Epithelial cell of esophagus (primary cell): ENCODE measurements at regions not wholly inside any gene's neighbourhood (a gene's known extent, or its start where the extent isn't known, plus 50 kb on each side); places are given as distances from the start of the nearest gene placed in this dataset.

Experiments used
- DNase-seq: peaks from one replicate; pipeline ENCODE4 v3.0.0; 2010; ENCODE audit warnings: low read depth
- H3K4me3 ChIP-seq: 2 replicates; pipeline ENCODE4 v1.5.1; 2011; ENCODE audit warnings: mild to moderate bottlenecking, low read length, control low read depth
- CTCF ChIP-seq: IDR thresholded peaks from 2 replicates; pipeline ENCODE4 v1.5.1; 2011; ENCODE audit warnings: low read depth, mild to moderate bottlenecking, low read length, control low read depth, inconsistent platforms; ENCODE audit not compliant: insufficient read depth; ENCODE audit errors: missing control alignments

GRCh38 chr12:60043236-60043635 lies 447.4 kb downstream of the SLC16A7 start:
- DNase-seq: no peak
- H3K4me3 ChIP-seq: no peak overlapping the region

GRCh38 chr12:60052483-60052882 lies 456.7 kb downstream of the SLC16A7 start:
- H3K4me3 ChIP-seq: no peak overlapping the region
- TF ChIP-seq CTCF: no peak
- DNase-seq: peak; percentile 29

More at GRCh38 chr12:60043236-60043635, 447.4 kb downstream of the SLC16A7 start:
- no peak for TF ChIP-seq CTCF

- peak; percentile 30 for TF ChIP-seq CTCF
- peak; percentile 39 for DNase-seq
- H3K4me3 ChIP-seq: no peak overlapping the region
These were observed 463.4 kb downstream of the SLC16A7 start for GRCh38 chr12:60059180-60059579.

GRCh38 chr12:60066655-60067054 lies 470.8 kb downstream of the SLC16A7 start:
- no peak for DNase-seq
- TF ChIP-seq CTCF: no peak
- no peak overlapping the region for H3K4me3 ChIP-seq

- no peak overlapping the region for H3K4me3 ChIP-seq
- TF ChIP-seq CTCF: no peak
- peak; percentile 71 for DNase-seq
These were observed 474.7 kb downstream of the SLC16A7 start for GRCh38 chr12:60070552-60070951.

GRCh38 chr12:60071759-60072191 lies 475.9 kb downstream of the SLC16A7 start:
- no peak overlapping the region for H3K4me3 ChIP-seq
- TF ChIP-seq CTCF: no peak
- DNase-seq: no peak

- peak; percentile 5 for DNase-seq
- no peak overlapping the region for H3K4me3 ChIP-seq
- TF ChIP-seq CTCF: no peak
These were observed 477.1 kb downstream of the SLC16A7 start for GRCh38 chr12:60072911-60073310.
